Esophagus muscularis mucosa (tissue), 4 donors: ENCODE measurements at regions not wholly inside any gene's neighbourhood (a gene's known extent, or its start where the extent isn't known, plus 50 kb on each side); places are given as distances from the start of the nearest gene placed in this dataset.

Source experiments
- DNase-seq: peaks from one replicate; pipeline ENCODE4 v3.0.0-alpha.2; 2017; ENCODE audit errors: extremely low spot score
- H3K27ac ChIP-seq, 4 donors: fragments of 200-600 bp; sonication (generic); replicated peaks in 1 of 4; 1 replicate in 3 of 4; 2 replicates in 1 of 4; pipeline ENCODE4 v1.5.1; 2016 to 2019; ENCODE audit warnings: mild to moderate bottlenecking in 1 of 4
- H3K27me3 ChIP-seq, 4 donors: fragments of 200-600 bp; sonication (generic); one replicate each; pipeline versions ENCODE4 v1.5.1 to v1.6.0; 2016 to 2019
- H3K36me3 ChIP-seq, 4 donors: fragments of 200-600 bp; sonication (generic); one replicate each; pipeline ENCODE4 v1.5.1; 2016 to 2019
- H3K4me1 ChIP-seq, 4 donors: fragments of 200-600 bp; sonication (generic); one replicate each; pipeline ENCODE4 v1.5.1; 2016 to 2019
- H3K4me3 ChIP-seq, 4 donors: fragments of 200-600 bp; sonication (generic); 1 replicate in 2 of 4; 2 replicates in 2 of 4; pipeline ENCODE4 v1.5.1; 2016 to 2019; ENCODE audit warnings: mild to moderate bottlenecking in 4 of 4, moderate library complexity in 1 of 4
- H3K9me3 ChIP-seq, 4 donors: fragments of 200-600 bp; sonication (generic); 1 replicate in 3 of 4; 2 replicates in 1 of 4; pipeline ENCODE4 v1.5.1; 2016 to 2019
- EP300 ChIP-seq: sonication (generic); formaldehyde crosslinking; IDR thresholded peaks from one replicate; pipeline ENCODE4 v1.6.1; 2017; ENCODE audit warnings: antibody characterized with exemption
- POLR2A ChIP-seq: fragments of 450-650 bp; IDR thresholded peaks from one replicate; pipeline ENCODE4 v1.6.1; 2017; ENCODE audit warnings: antibody characterized with exemption, moderate library complexity, mild to moderate bottlenecking, low read depth
- POLR2AphosphoS5 ChIP-seq, 2 donors: sonication (generic); formaldehyde crosslinking; IDR thresholded peaks; one replicate each; pipeline ENCODE4 v1.6.1; 2017; ENCODE audit warnings: antibody characterized with exemption in 2 of 2
- WGBS: methylation state at CpG from one replicate; pipeline ENCODE4 v1.1.5; 2018; 5-methylcytosine and 5-hydroxymethylcytosine counted together
- intact Hi-C: fragments of 100-400 bp; cut with DNase I; formaldehyde crosslinking; loops from one replicate; pipeline ENCODE4 v1.15.1; 2023
- TF ChIP-seq, protein P1 (sequence below), 3 experiments: fragments of 200-600 bp in 2 of 3; fragments of 450-650 bp in 1 of 3; sonication (generic) in 2 of 3; IDR thresholded peaks; one replicate each; pipeline ENCODE4 v1.5.1; 2017 to 2019; ENCODE audit warnings: antibody characterized with exemption in 3 of 3, mild to moderate bottlenecking in 2 of 3, moderate library complexity in 1 of 3

GRCh38 chr11:95501761-95502266 is 270.8 kb upstream of the SESN3 start:
- TF ChIP-seq POLR2AphosphoS5 (IDR thresholded peaks at IDR 0.05) = no peak
- no peak for TF ChIP-seq POLR2A
- TF ChIP-seq EP300 = no peak
- TF ChIP-seq, protein P1, sequence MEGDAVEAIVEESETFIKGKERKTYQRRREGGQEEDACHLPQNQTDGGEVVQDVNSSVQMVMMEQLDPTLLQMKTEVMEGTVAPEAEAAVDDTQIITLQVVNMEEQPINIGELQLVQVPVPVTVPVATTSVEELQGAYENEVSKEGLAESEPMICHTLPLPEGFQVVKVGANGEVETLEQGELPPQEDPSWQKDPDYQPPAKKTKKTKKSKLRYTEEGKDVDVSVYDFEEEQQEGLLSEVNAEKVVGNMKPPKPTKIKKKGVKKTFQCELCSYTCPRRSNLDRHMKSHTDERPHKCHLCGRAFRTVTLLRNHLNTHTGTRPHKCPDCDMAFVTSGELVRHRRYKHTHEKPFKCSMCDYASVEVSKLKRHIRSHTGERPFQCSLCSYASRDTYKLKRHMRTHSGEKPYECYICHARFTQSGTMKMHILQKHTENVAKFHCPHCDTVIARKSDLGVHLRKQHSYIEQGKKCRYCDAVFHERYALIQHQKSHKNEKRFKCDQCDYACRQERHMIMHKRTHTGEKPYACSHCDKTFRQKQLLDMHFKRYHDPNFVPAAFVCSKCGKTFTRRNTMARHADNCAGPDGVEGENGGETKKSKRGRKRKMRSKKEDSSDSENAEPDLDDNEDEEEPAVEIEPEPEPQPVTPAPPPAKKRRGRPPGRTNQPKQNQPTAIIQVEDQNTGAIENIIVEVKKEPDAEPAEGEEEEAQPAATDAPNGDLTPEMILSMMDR (IDR thresholded peaks at IDR 0.05) = no peak
- DNase-seq = peak; percentile 62
- H3K9me3 ChIP-seq = no peaks in the 10 kb centered on the region
- H3K4me1 ChIP-seq = peaks cover 0 to 29% (median 14%) of the 10 kb centered on the region in 4 donors
- H3K27ac ChIP-seq = no peak overlapping the region
- no peaks in the 10 kb centered on the region for H3K27me3 ChIP-seq
- WGBS = no CpG with 5 or more reads among the region's 2 CpGs
- intact Hi-C loops = no loop called here
- H3K36me3 ChIP-seq = no peaks in the 10 kb centered on the region
- H3K4me3 ChIP-seq = no peak overlapping the region

DNA sequence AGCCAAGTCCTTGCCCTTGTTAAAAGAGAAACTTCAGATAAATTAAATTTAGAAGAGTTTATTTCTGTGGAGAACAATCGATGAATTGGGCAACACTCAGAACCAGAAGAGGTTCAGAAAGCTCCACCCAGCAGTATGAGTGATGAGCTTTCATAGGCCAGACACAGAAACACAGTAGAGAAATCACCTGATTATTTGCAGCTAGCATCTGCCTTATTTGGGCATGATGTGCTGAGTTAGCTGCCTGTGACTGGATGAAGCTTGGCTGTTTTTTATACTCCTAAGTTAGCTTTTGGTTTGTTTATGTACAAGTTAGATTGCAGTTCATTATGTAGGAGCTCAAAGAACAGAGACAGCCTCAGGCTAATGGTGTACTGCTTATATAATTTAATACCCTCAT is 269.5 kb upstream of the SESN3 start:
- intact Hi-C loops = no loop called here
- Histone ChIP-seq H3K9me3 (no peaks in the 10 kb centered on the region), H3K4me3 (no peak overlapping the region), H3K36me3 (no peaks in the 10 kb centered on the region), H3K27me3 (no peaks in the 10 kb centered on the region), H3K4me1 (peaks cover 0 to 29% (median 16%) of the 10 kb centered on the region in 4 donors), H3K27ac (no peak overlapping the region)
- WGBS = 58% methylated on average over 1 of the region's 1 CpG
- DNase-seq = peak; percentile 4
- TF ChIP-seq EP300 (no peak), POLR2A (no peak), POLR2AphosphoS5 (IDR thresholded peaks at IDR 0.05) (no peak)
- TF ChIP-seq, protein P1 (IDR thresholded peaks at IDR 0.05) = no peak

- Histone ChIP-seq H3K9me3 (no peaks in the 10 kb centered on the region), H3K27ac (no peak overlapping the region), H3K4me3 (no peak overlapping the region), H3K27me3 (no peaks in the 10 kb centered on the region), H3K4me1 (peaks cover 0 to 29% (median 16%) of the 10 kb centered on the region in 4 donors), H3K36me3 (no peaks in the 10 kb centered on the region)
- TF ChIP-seq EP300 = no peak
- TF ChIP-seq, protein P1 (IDR thresholded peaks at IDR 0.05) = no peak
- no peak for TF ChIP-seq POLR2A
- TF ChIP-seq POLR2AphosphoS5 (IDR thresholded peaks at IDR 0.05) = no peak
- peak; percentile 50 for DNase-seq
- intact Hi-C loops = loop anchor here (5.0 kb wide), 1 partner anchor 203 kb away; no protein-coding TSS in a partner anchor
These were observed 268.6 kb upstream of the SESN3 start for GRCh38 chr11:95499516-95500135.

- intact Hi-C loops = loop anchor here (5.0 kb wide), 1 partner anchor 203 kb away; no protein-coding TSS in a partner anchor
- DNase-seq = no peak
- no peaks in the 10 kb centered on the region for H3K27me3 ChIP-seq
- 73% methylated on average over 2 of the region's 2 CpGs for WGBS
- H3K36me3 ChIP-seq = no peaks in the 10 kb centered on the region
- H3K9me3 ChIP-seq = peaks cover 0 to 5% (median 0%) of the 10 kb centered on the region in 4 donors
- no peak overlapping the region for H3K27ac ChIP-seq
- H3K4me1 ChIP-seq = peaks cover 0 to 29% (median 16%) of the 10 kb centered on the region in 4 donors
- no peak overlapping the region for H3K4me3 ChIP-seq
- TF ChIP-seq, protein P1 (IDR thresholded peaks at IDR 0.05) = no peak
- TF ChIP-seq POLR2AphosphoS5 (IDR thresholded peaks at IDR 0.05) (no peak), POLR2A (no peak), EP300 (no peak)
These were observed 267.9 kb upstream of the SESN3 start for GRCh38 chr11:95498722-95499425.
